A549 (cell line): ENCODE measurements at regions not wholly inside any gene's neighbourhood (a gene's known extent, or its start where the extent isn't known, plus 50 kb on each side); places are given as distances from the start of the nearest gene placed in this dataset.
A peak's percentile ranks its signal among the peaks of the same experiment; 100 is the strongest.

Experiments used
- ATAC-seq, 2 experiments: fragments of 200-7000 bp in 1 of 2; fragments of >200 bp in 1 of 2; cut with Nextera tagmentation in 1 of 2; cut with Tn5 transposase in 1 of 2; 3 replicates each; pipeline versions ENCODE4 v1.8.0 to v1.9.1; 2018 to 2020; ENCODE audit warnings: mild to moderate bottlenecking in 1 of 2, moderate library complexity in 1 of 2
- CTCF ChIA-PET: fragments of 300-600 bp; sonication (Branson Sonifier 250); formaldehyde crosslinking; extraction: SDS; loops from one replicate; lab custom pipeline; 2021; ENCODE audit warnings: antibody characterized with exemption, inconsistent platforms; lab: Yijun Ruan, JAX
- POLR2A ChIA-PET: fragments of 350-600 bp; formaldehyde crosslinking; extraction: SDS; loops from one replicate; lab custom pipeline; 2021; ENCODE audit warnings: antibody characterized with exemption, inconsistent platforms; lab: Yijun Ruan, JAX
- DNase-seq, 2 experiments: peaks; one replicate each; pipeline versions ENCODE4 v3.0.0 to v3.0.0-alpha.2; 2011 to 2016; ENCODE audit warnings: low read depth in 1 of 2, low spot score in 1 of 2
- FAIRE-seq: peaks from 2 replicates; lab custom pipeline; 2011; peaks lifted over from hg19 to GRCh38; lab: Jason Lieb, UNC
- H3K27ac ChIP-seq, 2 experiments: fragments of >200 bp; sonication (Bioruptor Twin); formaldehyde crosslinking; 3 replicates each; pipeline ENCODE4 v1.5.1; 2016 to 2017
- H3K4me1 ChIP-seq: fragments of >200 bp; sonication (Bioruptor Twin); formaldehyde crosslinking; 3 replicates; pipeline ENCODE4 v1.6.1; 2016
- H3K4me2 ChIP-seq: fragments of >200 bp; sonication (Bioruptor Twin); formaldehyde crosslinking; 3 replicates; pipeline ENCODE4 v1.6.1; 2016
- H3K4me3 ChIP-seq: fragments of >200 bp; sonication (Bioruptor Twin); formaldehyde crosslinking; 3 replicates; pipeline ENCODE4 v1.5.1; 2016
- H3K9me3 ChIP-seq: fragments of >200 bp; sonication (Bioruptor Twin); formaldehyde crosslinking; 3 replicates; pipeline ENCODE4 v1.6.1; 2016
- BHLHE40 ChIP-seq: IDR thresholded peaks from 2 replicates; pipeline ENCODE4 v1.6.1; 2012; ENCODE audit warnings: low read depth, low read length, inconsistent platforms
- CBX8 ChIP-seq: fragments of 200-600 bp; sonication (generic); IDR thresholded peaks from 2 replicates; pipeline ENCODE4 v1.6.1; 2016
- CEBPB ChIP-seq, 2 experiments: fragments of >200 bp in 1 of 2; sonication (Bioruptor Twin) in 1 of 2; formaldehyde crosslinking in 1 of 2; IDR thresholded peaks; 2 replicates each; pipeline ENCODE4 v1.6.1; 2012 to 2016
- CHD2 ChIP-seq: fragments of 150-350 bp; IDR thresholded peaks from 2 replicates; pipeline ENCODE4 v1.6.1; 2014; ENCODE audit warnings: low read length; ENCODE audit not compliant: partially characterized antibody
- EHF ChIP-seq: fragments of 250-450 bp; sonication (Bioruptor Pico); IDR thresholded peaks from 2 replicates; pipeline ENCODE4 v1.5.0; 2020; ENCODE audit warnings: mild to moderate bottlenecking
- EP300 ChIP-seq, 2 experiments: fragments of >200 bp; sonication (Bioruptor Twin); formaldehyde crosslinking; IDR thresholded peaks; 2 replicates in 1 of 2; 3 replicates in 1 of 2; pipeline ENCODE4 v1.6.1; 2016 to 2017
- FOSB ChIP-seq: fragments of 250-450 bp; sonication (Bioruptor Pico); IDR thresholded peaks from 2 replicates; pipeline ENCODE4 v1.5.0; 2020; ENCODE audit warnings: mild to moderate bottlenecking, moderate library complexity
- FOSL2 ChIP-seq, 2 experiments: fragments of 450-650 bp in 1 of 2; fragments of >200 bp in 1 of 2; sonication (Bioruptor Twin) in 1 of 2; formaldehyde crosslinking; IDR thresholded peaks; 2 replicates each; pipeline versions ENCODE4 v1.5.0 to v1.6.1; 2016 to 2020; ENCODE audit warnings: mild to moderate bottlenecking in 1 of 2, moderate library complexity in 1 of 2
- FOXS1 ChIP-seq: fragments of 250-450 bp; sonication (Bioruptor Pico); IDR thresholded peaks from 2 replicates; pipeline ENCODE4 v1.5.0; 2020; ENCODE audit warnings: mild to moderate bottlenecking, moderate library complexity
- HEYL ChIP-seq: fragments of 250-450 bp; sonication (Bioruptor Pico); IDR thresholded peaks from 2 replicates; pipeline ENCODE4 v1.8.0; 2021; ENCODE audit warnings: mild to moderate bottlenecking, moderate library complexity
- HOXB5 ChIP-seq: fragments of 250-450 bp; sonication (Bioruptor Pico); IDR thresholded peaks from 2 replicates; pipeline ENCODE4 v1.5.0; 2020; ENCODE audit warnings: mild to moderate bottlenecking, moderate library complexity
- NFE2L2 ChIP-seq: fragments of 150-350 bp; conservative IDR thresholded peaks from 2 replicates; pipeline ENCODE4 v1.6.1; 2014; ENCODE audit warnings: low read length
- NPAS2 ChIP-seq: fragments of 250-450 bp; sonication (Bioruptor Pico); IDR thresholded peaks from 2 replicates; pipeline ENCODE4 v1.8.0; 2022; ENCODE audit warnings: mild to moderate bottlenecking, moderate library complexity, borderline replicate concordance
- POLR2AphosphoS2 ChIP-seq: conservative IDR thresholded peaks from 2 replicates; pipeline ENCODE4 v1.6.1; 2012; ENCODE audit warnings: low read length, improper control_type of control experiment, inconsistent platforms
- RARB ChIP-seq: fragments of 250-450 bp; sonication (Bioruptor Pico); IDR thresholded peaks from 2 replicates; pipeline ENCODE4 v1.8.0; 2021; ENCODE audit warnings: mild to moderate bottlenecking, moderate library complexity
- RFX5 ChIP-seq: fragments of 450-650 bp; IDR thresholded peaks from 2 replicates; pipeline ENCODE4 v1.7.1; 2014; ENCODE audit warnings: antibody characterized with exemption, mild to moderate bottlenecking, moderate library complexity
- RNF2 ChIP-seq: fragments of 200-600 bp; sonication (generic); IDR thresholded peaks from 2 replicates; pipeline ENCODE4 v1.6.1; 2016; ENCODE audit warnings: low read depth, mild to moderate bottlenecking, antibody characterized with exemption, moderate library complexity, borderline replicate concordance
- TP53 ChIP-seq: fragments of 250-450 bp; sonication (Bioruptor Pico); IDR thresholded peaks from 2 replicates; pipeline ENCODE4 v1.5.0; 2021; ENCODE audit warnings: mild to moderate bottlenecking, moderate library complexity
- ZFP36 ChIP-seq: fragments of 450-650 bp; IDR thresholded peaks from 2 replicates; pipeline ENCODE4 v1.6.1; 2014; ENCODE audit warnings: borderline replicate concordance; ENCODE audit not compliant: partially characterized antibody
- ZSCAN20 ChIP-seq: fragments of 250-450 bp; sonication (Bioruptor Pico); IDR thresholded peaks from 2 replicates; pipeline ENCODE4 v1.8.0; 2022; ENCODE audit warnings: mild to moderate bottlenecking, moderate library complexity
- WGBS: methylation state at CpG from one replicate; pipeline ENCODE4 v1.1.6; 2017; ENCODE audit errors: missing lambda C conversion rate; 5-methylcytosine and 5-hydroxymethylcytosine counted together
- TF ChIP-seq, protein P1 (sequence below): fragments of >200 bp; sonication (Bioruptor Twin); formaldehyde crosslinking; IDR thresholded peaks from 3 replicates; pipeline ENCODE4 v1.5.1; 2016
- TF ChIP-seq, protein P2 (sequence below): fragments of >200 bp; sonication (Bioruptor Twin); formaldehyde crosslinking; IDR thresholded peaks from 3 replicates; pipeline ENCODE4 v1.6.1; 2016
- TF ChIP-seq, protein P3 (sequence below): IDR thresholded peaks from 2 replicates; pipeline ENCODE4 v1.6.1; 2012; ENCODE audit warnings: low read depth, borderline replicate concordance
- TF ChIP-seq, protein P4 (sequence below): fragments of 450-650 bp; IDR thresholded peaks from 2 replicates; pipeline ENCODE4 v1.6.1; 2014; ENCODE audit warnings: antibody characterized with exemption

DNA sequence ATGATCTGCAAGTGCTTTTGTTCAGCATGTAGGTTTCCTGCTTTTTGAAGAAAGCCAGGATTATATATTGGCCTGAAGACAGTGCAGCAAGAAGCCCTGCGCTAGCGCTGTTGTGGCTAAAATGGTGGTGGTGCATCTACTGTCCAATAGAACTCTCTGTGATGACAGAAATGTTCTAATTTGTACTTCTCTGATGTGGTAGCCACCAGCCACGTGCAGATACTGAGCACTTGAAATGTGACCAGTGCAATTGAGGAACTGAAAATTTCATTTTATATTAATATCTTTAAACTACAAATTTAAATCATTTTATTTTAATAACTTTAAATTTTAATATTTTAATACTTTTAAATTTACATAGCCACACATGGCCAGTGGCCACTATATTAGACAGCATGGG is 73.0 kb upstream of the PAX6 start:
- CTCF ChIA-PET: no interaction called here
- Histone ChIP-seq H3K4me1 (no peaks in the 10 kb centered on the region), H3K9me3 (no peaks in the 10 kb centered on the region), H3K4me3 (no peak overlapping the region), H3K4me2 (no peak overlapping the region), H3K27ac (no peak overlapping the region)
- POLR2A ChIA-PET: no interaction called here
- 37% methylated on average over 3 of the region's 3 CpGs for WGBS
- no peak for DNase-seq
- ATAC-seq: no peak
- TF ChIP-seq NFE2L2 (no peak), BHLHE40 (no peak)
- TF ChIP-seq, protein P1, sequence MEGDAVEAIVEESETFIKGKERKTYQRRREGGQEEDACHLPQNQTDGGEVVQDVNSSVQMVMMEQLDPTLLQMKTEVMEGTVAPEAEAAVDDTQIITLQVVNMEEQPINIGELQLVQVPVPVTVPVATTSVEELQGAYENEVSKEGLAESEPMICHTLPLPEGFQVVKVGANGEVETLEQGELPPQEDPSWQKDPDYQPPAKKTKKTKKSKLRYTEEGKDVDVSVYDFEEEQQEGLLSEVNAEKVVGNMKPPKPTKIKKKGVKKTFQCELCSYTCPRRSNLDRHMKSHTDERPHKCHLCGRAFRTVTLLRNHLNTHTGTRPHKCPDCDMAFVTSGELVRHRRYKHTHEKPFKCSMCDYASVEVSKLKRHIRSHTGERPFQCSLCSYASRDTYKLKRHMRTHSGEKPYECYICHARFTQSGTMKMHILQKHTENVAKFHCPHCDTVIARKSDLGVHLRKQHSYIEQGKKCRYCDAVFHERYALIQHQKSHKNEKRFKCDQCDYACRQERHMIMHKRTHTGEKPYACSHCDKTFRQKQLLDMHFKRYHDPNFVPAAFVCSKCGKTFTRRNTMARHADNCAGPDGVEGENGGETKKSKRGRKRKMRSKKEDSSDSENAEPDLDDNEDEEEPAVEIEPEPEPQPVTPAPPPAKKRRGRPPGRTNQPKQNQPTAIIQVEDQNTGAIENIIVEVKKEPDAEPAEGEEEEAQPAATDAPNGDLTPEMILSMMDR: no peak
- FAIRE-seq: no peak

DNA sequence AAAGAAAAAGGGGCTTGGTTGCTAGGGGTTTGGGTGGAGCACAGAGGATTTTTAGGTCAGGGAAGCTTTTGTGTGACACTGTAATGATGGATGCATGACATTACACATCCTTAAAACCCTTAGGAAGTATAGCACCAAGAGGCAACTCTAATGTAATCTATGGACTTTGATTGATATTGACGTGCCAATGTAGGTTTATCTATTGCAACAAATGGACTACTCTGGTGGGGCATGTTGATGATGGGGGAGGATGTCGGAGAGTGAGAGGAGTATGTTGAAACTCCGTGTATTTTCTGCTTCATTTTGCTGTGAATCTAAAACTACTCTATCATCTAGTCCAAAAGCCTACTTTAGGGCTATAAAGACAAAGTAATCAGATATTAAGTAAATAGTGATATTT is 72.3 kb upstream of the PAX6 start:
- FAIRE-seq: no peak
- H3K4me3 ChIP-seq: no peak overlapping the region
- no peak overlapping the region for H3K27ac ChIP-seq
- ATAC-seq: no peak
- ChIA-PET POLR2A (no interaction called here), CTCF (interaction anchor here (1.7 kb wide), 1 partner anchor 13 kb away, joined by 5 read pairs; no protein-coding TSS in a partner anchor)
- 14% methylated on average over 3 of the region's 3 CpGs for whole genome bisulfite sequencing
- H3K4me2 ChIP-seq: no peak overlapping the region
- TF ChIP-seq POLR2AphosphoS2 (no peak), FOXS1 (CRISPR knock-in tag) (no peak), RFX5 (no peak), FOSL2 (IDR thresholded peaks at IDR 0.05) (no peak), FOSL2 (CRISPR knock-in tag; IDR thresholded peaks at IDR 0.05) (no peak), ZSCAN20 (CRISPR knock-in tag) (no peak), RNF2 (no peak), CBX8 (no peak), EP300 (IDR thresholded peaks at IDR 0.05) (no peak), HEYL (CRISPR knock-in tag) (no peak)
- TF ChIP-seq, protein P2, sequence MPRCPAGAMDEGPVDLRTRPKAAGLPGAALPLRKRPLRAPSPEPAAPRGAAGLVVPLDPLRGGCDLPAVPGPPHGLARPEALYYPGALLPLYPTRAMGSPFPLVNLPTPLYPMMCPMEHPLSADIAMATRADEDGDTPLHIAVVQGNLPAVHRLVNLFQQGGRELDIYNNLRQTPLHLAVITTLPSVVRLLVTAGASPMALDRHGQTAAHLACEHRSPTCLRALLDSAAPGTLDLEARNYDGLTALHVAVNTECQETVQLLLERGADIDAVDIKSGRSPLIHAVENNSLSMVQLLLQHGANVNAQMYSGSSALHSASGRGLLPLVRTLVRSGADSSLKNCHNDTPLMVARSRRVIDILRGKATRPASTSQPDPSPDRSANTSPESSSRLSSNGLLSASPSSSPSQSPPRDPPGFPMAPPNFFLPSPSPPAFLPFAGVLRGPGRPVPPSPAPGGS: no peak
- TF ChIP-seq, protein P3, sequence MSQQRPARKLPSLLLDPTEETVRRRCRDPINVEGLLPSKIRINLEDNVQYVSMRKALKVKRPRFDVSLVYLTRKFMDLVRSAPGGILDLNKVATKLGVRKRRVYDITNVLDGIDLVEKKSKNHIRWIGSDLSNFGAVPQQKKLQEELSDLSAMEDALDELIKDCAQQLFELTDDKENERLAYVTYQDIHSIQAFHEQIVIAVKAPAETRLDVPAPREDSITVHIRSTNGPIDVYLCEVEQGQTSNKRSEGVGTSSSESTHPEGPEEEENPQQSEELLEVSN: no peak
- no peaks in the 10 kb centered on the region for H3K9me3 ChIP-seq
- no peak for DNase-seq
- no peaks in the 10 kb centered on the region for H3K4me1 ChIP-seq

DNA sequence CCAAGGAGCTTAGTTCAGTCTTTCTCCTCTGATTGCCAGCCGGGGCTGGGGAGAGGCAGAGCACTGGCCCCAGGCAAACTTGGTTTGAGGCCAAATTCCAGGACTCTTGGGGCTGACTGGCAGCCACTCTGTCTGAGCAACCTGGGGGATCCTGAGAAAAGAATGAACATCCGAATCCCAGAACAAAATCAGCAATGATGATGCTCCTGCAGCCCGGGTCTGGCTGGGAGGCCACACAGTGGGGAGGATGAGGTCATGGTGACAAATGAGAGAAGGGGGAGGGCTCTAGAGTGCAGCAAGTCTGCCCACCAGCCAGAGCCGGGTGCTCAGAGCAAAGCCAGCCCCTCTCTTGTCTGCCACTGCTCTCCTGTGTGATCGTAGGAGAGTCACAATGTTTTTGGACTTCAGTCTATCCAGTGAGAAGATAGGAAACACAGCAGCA is 71.8 kb upstream of the PAX6 start:
- Histone ChIP-seq H3K9me3 (no peaks in the 10 kb centered on the region), H3K4me1 (no peaks in the 10 kb centered on the region), H3K4me2 (peak overlapping the region; percentile 21; the same call in 1 of the 3 replicates)
- POLR2A ChIA-PET: no interaction called here
- peak in 1 of 2 experiments; percentile 67; a peak in 3 of 6 replicates for ATAC-seq
- TF ChIP-seq HOXB5 (CRISPR knock-in tag) (no peak), NPAS2 (CRISPR knock-in tag) (no peak), ZFP36 (no peak), TP53 (no peak), BHLHE40 (no peak), RARB (no peak), CEBPB (IDR thresholded peaks at IDR 0.05) (no peak), CHD2 (no peak), POLR2AphosphoS2 (no peak), HEYL (CRISPR knock-in tag) (no peak), FOSB (CRISPR knock-in tag) (no peak), EHF (no peak)
- TF ChIP-seq, protein P4, sequence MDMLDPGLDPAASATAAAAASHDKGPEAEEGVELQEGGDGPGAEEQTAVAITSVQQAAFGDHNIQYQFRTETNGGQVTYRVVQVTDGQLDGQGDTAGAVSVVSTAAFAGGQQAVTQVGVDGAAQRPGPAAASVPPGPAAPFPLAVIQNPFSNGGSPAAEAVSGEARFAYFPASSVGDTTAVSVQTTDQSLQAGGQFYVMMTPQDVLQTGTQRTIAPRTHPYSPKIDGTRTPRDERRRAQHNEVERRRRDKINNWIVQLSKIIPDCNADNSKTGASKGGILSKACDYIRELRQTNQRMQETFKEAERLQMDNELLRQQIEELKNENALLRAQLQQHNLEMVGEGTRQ: no peak
- TF ChIP-seq, all 56 proteins: peak for 0
- FAIRE-seq (no peak), DNase-seq (no peak)
- no peak overlapping the region for H3K4me3 ChIP-seq
- WGBS: 5% methylated on average over 5 of the region's 5 CpGs
- CTCF ChIA-PET: interaction anchor here (1.7 kb wide), 1 partner anchor 12 kb away, joined by 5 read pairs; no protein-coding TSS in a partner anchor
- no peak overlapping the region for H3K27ac ChIP-seq
